Ramos (cell line): ENCODE measurements at regions not wholly inside any gene's neighbourhood (a gene's known extent, or its start where the extent isn't known, plus 50 kb on each side); places are given as distances from the start of the nearest gene placed in this dataset.

Experiments
- in situ Hi-C: fragments of 300-500 bp; cut with MboI; formaldehyde crosslinking; loops from one replicate; pipeline ENCODE4 v1.14.3; 2022; ENCODE audit warnings: low sequenced_read_pairs; ENCODE audit not compliant: unreplicated experiment

DNA sequence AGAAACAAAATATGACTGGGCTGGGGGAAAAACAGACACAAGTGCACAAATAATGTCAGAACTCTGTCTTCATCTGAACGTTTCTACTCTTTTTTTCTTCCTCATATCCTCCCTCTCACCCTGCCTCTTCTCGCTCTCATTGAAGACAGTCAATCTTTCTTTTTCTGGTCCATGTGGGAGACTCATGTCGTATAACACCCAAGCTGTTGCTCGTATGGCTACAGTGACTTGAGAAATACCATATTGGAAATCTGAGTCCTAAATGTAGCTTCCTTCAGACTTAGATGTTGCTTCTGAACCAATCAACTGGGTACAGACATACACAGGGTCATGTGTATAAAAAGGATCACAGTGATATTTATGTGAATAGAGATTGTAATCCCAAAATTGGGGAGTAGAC lies 579.8 kb upstream of the CELF2 start:
- in situ Hi-C loops = no loop called here

DNA sequence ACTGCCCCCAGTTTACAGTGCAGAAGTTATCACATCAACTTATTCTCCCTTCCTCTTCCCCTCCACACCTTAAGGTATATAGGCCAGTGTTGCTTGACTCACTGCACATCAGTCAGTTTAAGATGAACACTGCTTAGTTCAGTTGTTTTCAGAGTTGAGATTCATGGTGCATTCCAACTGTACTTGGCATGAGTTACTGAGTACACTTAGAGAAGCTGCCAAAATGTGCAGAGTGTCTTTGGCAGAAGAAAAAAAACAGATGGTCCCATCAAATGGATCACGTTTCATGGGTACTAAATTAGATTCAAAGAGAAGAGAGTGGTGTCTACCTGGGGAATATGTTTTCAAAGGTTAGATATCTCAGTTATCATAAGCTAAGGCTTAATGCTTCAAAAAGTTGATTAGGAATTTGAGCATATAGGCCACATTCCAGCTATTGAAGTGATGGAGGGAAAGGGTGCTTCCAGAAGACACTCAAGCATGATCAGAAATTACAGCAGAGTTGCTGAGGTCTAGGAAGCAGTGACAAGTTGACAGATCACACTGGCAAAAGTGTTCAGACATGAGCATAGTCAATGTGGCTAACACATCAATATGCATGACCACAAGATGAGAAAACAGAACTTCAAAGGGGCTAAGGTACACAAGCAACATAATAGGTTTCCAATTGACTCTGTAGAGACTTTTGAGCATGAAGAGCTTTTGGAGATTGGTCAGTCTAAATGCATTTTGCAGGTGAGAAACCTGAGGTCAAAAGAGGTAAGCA lies 579.2 kb upstream of the CELF2 start:
- in situ Hi-C loops = no loop called here

DNA sequence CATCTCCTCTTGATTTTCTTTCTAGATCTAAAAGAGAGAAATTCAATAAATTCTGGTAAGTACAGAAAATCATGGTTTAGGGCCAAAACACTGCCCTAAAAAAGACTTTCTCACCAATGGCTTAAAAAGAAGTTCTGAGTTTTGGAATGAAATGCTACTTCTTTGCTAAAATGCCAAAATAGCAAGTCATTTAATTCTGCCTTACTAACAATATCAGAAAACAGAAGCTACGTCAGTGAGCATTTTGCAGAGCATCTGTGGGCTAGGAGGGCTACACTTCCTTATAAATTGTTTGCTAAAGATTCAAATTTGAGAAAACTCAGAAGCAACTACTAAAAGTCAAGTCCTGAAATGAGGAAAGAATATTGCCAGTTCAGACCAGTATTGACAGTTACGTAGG lies 560.8 kb upstream of the CELF2 start:
- in situ Hi-C loops = no loop called here

DNA sequence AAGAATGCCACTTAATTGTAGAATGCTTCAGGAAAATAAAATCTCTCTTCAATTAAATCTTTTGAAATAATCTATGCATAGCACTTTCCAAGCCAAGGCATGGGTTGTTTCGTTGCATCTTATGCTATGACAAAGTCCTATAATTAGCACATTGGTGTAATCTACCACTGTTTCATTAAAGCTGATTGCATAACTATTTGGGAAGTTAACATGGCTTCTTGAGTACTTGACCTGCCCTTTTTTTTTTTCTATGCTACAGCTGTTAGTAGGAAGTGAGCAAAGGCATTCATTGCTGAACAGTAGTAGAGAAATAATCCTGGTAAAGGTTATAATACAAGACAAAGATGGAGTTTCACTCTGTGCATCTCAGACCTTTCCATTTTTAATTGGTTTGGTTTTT lies 557.2 kb upstream of the CELF2 start:
- in situ Hi-C loops = no loop called here

DNA sequence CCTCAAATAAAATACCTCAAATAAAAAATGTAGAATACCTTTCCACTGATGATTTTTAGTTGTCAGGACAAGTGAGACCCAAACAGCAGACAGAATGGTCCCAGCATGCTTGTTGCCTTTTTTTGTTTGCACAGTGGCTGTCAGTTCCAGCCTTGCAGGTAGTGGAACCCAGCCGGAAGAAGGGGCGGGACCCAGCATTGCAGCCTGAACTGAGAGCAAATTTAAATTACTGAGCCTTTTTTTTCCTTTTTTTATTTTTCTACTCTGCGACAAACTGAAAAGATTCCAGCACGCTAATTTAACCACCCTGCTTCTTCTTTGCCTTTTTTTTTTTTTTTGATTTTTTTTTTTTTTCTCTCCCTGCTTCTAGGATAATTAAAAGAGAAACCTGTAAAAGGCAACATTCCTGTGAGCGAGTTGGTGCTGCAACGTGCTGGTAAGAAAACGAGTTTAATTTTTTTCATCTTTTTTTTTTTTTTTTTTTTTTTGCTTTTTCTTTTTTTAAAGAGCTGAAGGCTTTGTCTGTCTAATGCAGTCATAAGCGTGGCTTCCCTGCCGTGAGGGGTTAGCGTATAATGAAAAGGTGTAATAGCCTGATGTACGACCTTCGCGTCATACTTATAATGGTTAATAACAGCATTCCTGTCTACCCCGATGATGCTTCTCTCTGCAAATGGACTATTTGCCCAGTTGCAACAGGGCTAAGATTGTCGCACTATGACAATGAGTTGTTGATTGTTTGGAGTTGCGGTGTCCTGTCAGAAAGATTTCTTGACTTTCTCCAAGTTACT lies 555.3 kb upstream of the CELF2 start:
- in situ Hi-C loops = no loop called here

DNA sequence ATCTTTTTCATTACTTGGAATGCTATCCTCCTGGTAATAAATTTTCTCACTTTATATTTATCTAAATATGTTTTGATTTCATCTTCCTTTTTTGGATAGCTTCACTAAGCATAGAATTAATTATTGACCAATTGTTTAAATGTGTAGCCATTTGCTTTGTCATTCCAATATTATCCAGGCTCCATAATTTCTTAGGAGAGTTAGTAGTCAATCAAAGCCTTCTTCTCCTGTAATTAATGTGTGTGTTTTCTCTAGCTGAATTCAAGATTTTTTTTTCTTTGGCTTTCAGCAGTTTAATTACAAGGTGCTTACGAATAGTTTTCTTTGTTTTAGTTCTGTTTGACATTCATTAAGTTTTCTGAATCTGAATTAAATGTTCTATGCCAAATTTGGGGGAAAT lies 545.9 kb upstream of the CELF2 start:
- in situ Hi-C loops = no loop called here

DNA sequence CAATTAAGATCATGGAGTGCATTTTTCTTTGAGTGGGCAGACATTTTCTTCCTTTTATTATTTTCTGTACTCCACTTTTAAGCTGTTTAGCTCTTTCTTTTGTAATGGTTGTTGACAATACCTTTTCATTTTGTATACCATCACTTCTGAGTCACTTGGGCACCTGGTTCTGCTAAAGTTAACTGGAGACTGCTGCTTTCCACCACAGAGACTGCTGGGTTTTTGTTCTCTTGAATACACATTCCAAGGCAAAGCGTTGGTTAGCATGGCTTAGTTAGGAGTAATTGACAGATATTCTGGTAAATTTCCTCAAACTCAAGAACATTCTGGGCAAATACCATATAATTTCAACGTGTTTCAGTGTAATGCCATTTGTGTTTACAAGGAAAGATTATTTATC lies 541.9 kb upstream of the CELF2 start:
- in situ Hi-C loops = no loop called here

DNA sequence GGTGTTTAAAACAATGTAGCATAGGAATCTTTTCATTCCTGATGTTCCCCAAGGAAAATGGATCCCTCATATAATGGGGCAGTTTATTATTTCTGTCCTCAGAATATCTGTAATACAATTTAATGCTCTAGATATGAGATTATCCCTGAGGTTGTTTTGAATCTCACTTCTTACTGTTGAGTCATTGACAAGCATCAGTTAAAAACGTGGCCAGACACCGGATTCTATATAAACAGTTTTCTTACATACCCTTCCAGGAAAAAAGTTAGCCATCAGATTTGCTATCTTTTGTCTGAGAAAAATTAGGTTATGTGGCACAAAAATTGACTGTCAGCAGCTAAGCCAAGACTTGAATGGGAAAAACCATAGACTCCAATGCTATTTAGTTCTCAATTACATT lies 539.8 kb upstream of the CELF2 start:
- in situ Hi-C loops = no loop called here

DNA sequence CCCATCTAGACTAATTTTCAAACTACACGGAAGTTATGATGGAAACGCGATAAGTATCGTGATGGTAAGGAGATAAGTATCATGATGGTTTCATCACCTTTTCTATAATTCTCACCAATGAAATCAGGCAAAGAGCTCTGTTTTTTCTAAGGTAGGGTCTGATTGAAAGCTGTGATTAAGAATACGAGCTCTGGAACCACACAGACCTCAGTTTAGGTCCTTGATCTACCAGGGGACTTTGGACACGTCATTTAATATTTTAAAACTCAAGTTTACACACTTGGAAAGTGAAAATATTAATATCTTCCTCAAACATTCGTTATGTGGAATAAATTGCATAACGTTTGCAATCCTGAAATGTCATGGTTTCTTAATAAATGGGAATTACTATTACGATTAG lies 538.2 kb upstream of the CELF2 start:
- in situ Hi-C loops = no loop called here

DNA sequence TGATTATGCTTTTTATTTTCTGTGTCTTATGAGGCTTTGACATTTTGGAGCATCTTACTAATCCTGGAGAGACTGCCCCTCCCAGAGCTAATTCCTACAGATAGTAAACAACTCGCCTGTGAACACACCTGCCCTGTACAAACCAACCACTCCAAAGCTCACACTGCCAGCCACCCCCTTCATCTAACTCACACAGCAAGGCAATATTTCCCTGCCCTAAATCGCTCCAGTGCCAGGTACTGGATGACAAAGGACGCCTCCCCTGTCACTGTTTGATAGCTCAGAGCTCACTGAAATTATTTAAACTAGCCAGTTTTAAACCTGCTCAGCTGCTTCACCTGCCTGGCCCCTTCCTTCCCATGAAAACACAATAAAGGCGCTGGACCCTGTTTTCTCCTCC lies 535.1 kb upstream of the CELF2 start:
- in situ Hi-C loops = no loop called here

DNA sequence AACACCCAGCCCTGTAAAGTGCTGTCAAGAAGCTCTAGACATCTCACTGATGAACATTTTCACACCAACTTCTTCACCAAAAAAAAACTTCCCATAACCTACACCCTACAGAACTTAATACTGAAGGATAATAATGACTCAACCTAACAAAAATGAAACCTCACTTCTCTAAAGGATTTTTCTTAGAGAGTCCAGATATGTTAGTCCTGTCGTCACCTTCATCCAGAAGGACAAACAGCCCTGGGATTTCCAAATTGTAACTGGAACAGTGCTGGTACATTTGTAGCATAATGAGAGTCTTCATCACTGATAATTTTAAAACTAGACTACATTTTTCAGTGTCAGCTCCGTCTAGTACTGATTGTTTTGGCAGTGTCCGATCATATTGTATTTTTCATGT lies 528.6 kb upstream of the CELF2 start:
- in situ Hi-C loops = no loop called here

DNA sequence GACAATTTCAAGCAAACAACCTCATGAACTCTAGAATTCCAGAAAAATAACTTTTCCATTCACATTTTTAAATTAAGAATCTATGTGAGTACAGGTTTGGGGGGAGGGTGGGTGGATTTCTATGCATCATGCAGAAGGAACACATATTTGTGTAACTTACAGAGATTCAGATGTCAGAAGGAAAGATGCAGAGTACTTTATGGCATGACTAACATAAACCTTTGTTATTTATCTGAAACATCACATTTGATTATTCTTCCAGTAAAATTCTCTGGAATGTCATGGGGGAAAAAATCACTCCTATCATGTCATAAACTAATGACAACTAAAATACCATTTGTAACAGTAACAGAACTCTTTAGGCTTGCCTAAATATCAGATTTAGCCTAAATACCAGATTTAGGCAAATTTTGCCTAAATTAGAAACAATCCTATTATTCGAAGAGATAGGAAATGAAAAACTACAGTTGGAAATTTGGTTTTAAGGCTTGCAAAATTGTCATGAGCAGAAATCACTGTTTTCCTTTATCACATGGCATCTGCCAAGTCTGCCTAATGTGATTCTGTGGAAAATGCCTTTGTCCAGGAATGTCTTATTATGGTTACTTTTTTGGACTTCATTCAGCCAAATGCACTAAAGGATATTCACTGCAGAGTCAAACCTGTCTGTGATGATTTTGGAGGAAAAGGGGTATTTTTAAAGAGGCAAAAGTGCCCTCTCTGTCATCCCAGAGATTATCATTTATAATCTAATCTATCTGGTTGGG lies 527.7 kb upstream of the CELF2 start:
- in situ Hi-C loops = no loop called here

DNA sequence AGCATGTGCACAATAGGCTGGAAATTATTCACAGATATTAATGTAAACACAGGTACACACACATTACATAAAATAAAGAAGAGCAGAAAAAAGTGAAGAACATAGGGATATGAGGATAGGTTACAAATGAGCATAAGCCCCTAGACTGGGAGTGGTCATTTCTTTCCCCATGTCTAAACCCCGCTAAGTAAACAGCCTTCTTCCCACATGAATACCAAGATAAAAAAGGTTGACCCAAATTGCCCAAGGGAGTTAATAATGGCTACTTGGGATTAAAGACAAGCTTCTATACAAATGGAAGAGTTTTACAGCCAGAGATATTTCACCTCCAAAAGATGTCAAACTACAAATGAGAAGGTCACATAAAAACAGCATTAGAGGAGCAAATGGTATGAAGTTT lies 527.1 kb upstream of the CELF2 start:
- in situ Hi-C loops = no loop called here

DNA sequence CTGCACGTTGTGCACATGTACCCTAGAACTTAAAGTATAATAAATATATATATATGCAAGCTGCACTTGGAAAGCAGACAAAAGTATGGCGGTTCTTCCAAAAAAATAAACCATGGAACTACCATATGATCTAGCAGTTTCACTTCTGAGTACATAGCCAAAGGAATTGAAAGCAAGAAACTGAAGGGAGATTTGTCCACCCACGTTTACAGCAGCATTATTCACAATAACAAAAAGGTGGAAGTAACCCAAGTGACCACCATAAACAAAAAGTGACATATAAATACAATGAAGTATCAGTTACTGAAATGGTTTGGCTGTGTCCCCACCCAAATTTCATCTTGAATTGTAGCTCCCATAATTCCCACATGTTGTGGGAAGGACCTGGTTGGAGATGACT lies 525.3 kb upstream of the CELF2 start:
- in situ Hi-C loops = no loop called here

DNA sequence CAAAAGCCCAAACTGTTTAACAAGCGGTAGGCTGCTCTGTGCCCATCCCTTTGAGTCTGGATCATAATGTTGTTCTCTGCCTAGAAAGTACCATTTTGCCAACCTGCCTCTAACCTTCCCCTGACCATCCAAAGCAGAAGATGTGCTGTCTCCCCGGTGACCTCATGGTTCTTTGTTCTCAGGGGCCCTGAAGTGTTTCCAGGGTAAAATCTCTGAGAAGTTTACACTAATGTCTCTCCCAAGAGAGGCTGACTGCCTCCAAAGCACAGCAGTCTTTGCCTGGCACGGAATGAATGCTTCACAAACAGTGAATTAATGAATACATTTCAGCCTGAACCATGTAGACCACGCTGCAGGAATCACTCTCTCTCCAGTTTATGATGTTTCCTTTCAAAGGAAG lies 523.8 kb upstream of the CELF2 start:
- in situ Hi-C loops = no loop called here

DNA sequence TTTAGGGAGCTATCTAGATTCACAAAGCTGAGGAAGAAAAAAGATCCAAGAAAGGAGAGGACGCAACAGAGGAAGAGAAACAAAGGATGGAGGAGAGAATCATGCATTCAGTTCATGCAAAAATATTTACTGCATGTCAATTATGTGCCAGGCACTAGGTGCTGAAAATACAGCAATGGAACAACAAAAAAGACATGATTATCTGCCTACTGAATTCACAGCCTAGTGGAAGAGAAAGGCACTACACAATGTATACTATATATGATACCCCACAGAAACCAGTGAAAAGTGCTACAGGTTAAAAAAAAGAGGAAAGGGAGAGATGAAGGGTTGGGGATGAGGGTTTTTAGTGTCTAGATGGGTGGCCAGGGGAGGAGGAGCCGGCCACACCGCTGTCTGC lies 520.4 kb upstream of the CELF2 start:
- in situ Hi-C loops = no loop called here

DNA sequence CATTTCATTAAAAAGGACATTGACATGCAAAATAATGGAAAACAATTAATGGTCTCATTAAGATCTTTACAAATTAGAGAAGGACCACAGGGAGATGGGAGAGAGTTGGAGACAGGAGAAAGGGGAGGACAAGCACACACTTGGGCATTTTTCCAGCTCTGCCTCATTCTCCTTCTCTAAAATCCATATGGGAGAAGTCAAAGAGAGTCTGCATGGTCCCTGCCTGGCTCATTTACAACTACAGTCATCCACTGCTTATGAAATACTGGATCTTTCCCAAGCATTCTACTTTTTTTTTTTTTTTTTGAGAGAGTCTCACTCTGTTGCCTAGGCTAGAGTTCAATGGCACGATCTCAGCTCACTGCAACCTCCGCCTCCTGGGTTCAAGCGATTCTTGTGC lies 518.9 kb upstream of the CELF2 start:
- in situ Hi-C loops = no loop called here

DNA sequence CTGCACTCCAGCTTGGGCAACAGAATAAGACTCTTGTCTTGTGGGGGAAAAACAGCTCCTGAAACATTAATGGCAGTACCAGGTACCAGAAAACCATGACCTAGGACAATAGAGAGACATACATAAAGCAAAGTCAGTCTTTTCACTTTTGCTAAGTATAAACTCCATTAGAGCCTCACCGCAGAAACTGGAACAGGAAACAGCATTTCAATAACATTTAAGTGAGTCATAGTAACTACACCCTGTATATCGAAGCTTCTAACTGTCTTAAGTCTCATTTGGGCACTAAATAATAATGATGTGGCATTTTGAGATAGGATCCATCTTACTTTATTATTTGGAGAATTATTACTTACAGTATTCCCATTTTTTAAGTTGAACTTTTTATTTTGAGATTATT lies 517.8 kb upstream of the CELF2 start:
- in situ Hi-C loops = no loop called here

DNA sequence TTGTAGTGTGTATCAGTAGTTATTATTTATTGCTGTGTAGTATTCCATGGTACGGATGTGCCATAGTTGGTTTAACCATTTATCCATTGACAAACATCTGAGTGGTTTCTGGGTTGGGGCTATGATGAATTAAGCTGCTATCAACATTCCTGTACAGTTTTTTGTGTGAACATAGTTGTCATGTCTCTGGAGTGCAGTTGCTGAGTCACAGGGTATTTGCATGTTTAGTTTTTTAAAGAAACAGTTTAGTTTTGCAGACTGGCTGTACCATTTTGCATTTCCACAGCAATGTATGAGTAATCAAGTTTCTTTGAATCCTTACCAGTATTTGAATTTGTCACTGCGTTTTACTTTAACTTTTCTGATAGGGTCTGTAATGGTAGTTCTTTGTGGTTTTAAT lies 516.7 kb upstream of the CELF2 start:
- in situ Hi-C loops = no loop called here

DNA sequence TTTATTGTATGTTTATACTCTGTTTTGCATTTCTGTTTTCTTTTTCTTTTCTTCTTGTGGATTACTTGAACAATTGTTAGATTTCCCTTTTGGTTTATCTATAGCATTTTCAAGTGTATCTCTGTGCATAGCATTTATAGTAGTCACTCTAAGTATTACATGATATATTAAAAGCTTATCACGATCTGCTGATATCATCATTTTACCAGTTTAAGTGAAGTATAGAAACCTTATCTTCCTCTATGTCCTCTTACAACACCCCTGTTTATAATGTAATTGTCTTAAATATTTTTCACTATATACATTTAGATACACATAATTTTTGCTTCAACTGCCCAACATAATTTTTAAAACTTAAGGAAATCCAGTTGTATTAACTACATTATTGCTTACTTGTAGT lies 513.9 kb upstream of the CELF2 start:
- in situ Hi-C loops = no loop called here

DNA sequence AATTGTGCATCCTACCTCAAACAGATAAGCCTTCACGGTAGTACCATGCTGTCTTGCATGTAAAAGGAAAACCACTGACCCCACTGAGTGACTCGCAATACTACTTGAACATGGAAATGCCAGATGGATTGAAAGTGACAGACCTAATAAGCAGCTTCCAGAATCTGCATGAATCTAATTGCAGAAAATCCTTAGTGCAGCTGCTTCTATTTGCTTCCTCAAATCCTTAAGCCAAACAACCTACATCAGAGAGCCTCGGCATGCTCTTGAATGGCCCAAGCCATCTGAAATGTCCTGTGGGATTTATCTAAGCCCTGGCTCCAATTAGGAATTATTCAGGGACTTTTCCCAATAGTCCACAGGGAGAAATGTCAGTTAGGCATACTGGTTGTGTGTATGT lies 509.5 kb upstream of the CELF2 start:
- in situ Hi-C loops = no loop called here
